ENCODE measurements at regions not wholly inside any gene's neighbourhood (a gene's known extent, or its start where the extent isn't known, plus 50 kb on each side); places are given as distances from the start of the nearest gene placed in this dataset.

DNA sequence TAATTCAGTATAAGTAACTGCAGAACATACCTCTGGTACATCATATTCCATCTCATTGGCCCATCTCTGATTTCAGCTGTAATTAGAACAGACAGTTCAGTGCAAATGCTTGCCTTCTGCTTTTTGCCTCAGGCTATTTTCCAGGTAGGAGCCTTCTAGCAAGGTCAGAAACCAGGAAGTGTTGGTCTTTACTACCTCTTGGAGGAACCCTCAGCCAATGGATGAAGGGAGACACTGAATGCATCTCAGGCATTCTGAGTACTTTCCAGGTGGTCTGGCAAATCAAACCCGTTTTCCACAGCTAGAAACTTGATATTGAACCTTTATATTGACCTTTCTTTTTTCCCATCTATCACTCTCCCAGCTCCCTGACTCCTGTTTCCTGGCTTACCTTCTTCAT lies 348.5 kb upstream of the SOX2 start:
- no peak for DNase-seq (ENCODE audit: low read depth in 2 of 2)
- H3K4me3 ChIP-seq (replicated peaks in 1 of 2; ENCODE audit: low read depth in 2 of 2, low read length in 2 of 2): no peak overlapping the region
- TF ChIP-seq, protein P1, sequence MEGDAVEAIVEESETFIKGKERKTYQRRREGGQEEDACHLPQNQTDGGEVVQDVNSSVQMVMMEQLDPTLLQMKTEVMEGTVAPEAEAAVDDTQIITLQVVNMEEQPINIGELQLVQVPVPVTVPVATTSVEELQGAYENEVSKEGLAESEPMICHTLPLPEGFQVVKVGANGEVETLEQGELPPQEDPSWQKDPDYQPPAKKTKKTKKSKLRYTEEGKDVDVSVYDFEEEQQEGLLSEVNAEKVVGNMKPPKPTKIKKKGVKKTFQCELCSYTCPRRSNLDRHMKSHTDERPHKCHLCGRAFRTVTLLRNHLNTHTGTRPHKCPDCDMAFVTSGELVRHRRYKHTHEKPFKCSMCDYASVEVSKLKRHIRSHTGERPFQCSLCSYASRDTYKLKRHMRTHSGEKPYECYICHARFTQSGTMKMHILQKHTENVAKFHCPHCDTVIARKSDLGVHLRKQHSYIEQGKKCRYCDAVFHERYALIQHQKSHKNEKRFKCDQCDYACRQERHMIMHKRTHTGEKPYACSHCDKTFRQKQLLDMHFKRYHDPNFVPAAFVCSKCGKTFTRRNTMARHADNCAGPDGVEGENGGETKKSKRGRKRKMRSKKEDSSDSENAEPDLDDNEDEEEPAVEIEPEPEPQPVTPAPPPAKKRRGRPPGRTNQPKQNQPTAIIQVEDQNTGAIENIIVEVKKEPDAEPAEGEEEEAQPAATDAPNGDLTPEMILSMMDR (IDR thresholded peaks at IDR 0.05; ENCODE audit: low read depth, low read length): no peak

DNA sequence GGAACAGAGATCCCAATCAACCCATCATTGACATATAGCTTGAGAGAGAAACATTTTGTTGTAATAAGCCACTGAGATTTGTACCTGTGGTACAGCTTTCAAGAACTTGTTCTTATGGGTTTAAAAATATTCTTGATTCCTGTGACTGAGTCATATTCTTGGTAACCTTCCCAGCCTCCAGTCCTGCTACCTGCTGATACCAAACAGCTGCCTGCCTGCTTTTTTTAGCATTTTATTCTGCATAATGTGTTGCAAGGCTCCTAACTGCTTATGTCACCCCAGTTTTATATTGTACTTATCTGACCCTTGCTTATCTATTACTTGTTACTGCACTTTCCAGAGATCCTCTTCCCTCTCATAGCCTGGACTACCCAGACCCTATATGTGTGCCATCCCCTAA lies 349.3 kb upstream of the SOX2 start:
- TF ChIP-seq, protein P1 (IDR thresholded peaks at IDR 0.05; ENCODE audit: low read depth, low read length): no peak
- no peak for DNase-seq (ENCODE audit: low read depth in 2 of 2)
- H3K4me3 ChIP-seq (replicated peaks in 1 of 2; ENCODE audit: low read depth in 2 of 2, low read length in 2 of 2): no peak overlapping the region

GRCh38 chr3:181358562-181358961 lies 353.2 kb upstream of the SOX2 start:
- no peak overlapping the region for H3K4me3 ChIP-seq (replicated peaks in 1 of 2; ENCODE audit: low read depth in 2 of 2, low read length in 2 of 2)
- DNase-seq (ENCODE audit: low read depth in 2 of 2): no peak
- TF ChIP-seq, protein P1 (IDR thresholded peaks at IDR 0.05; ENCODE audit: low read depth, low read length): no peak

- no peak overlapping the region for H3K4me3 ChIP-seq (replicated peaks in 1 of 2; ENCODE audit: low read depth in 2 of 2, low read length in 2 of 2)
- DNase-seq (ENCODE audit: low read depth in 2 of 2): no peak
- TF ChIP-seq, protein P1 (IDR thresholded peaks at IDR 0.05; ENCODE audit: low read depth, low read length): no peak
Observed at GRCh38 chr3:181358060-181358459, 353.7 kb upstream of the SOX2 start.

- TF ChIP-seq, protein P1 (IDR thresholded peaks at IDR 0.05; ENCODE audit: low read depth, low read length): no peak
- no peak for DNase-seq (ENCODE audit: low read depth in 2 of 2)
- H3K4me3 ChIP-seq (replicated peaks in 1 of 2; ENCODE audit: low read depth in 2 of 2, low read length in 2 of 2): no peak overlapping the region
Observed at GRCh38 chr3:181354140-181354539, 357.6 kb upstream of the SOX2 start.

DNA sequence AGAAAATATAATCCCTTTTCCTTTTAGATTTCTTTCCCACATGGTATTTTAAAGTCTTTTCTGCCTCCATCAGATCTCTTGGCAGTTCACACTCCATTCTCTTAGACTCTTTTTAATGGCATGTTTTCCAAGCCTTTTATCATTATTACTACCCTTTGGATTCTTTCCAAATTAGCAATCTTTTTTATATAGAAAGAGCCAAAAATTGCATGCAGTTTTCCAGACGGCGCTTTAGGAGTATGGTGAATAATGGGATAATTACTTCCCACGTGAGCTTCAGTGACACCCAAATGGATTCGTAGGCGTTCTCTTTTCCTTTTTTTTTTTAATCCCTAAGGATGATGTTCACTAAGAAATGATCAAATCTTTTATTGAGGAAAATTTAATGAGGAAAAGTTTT lies 354.8 kb upstream of the DNAJC19 start:
- no peak overlapping the region for H3K4me3 ChIP-seq (replicated peaks in 1 of 2; ENCODE audit: low read depth in 2 of 2, low read length in 2 of 2)
- DNase-seq (ENCODE audit: low read depth in 2 of 2): no peak
- TF ChIP-seq, protein P1 (IDR thresholded peaks at IDR 0.05; ENCODE audit: low read depth, low read length): no peak

DNA sequence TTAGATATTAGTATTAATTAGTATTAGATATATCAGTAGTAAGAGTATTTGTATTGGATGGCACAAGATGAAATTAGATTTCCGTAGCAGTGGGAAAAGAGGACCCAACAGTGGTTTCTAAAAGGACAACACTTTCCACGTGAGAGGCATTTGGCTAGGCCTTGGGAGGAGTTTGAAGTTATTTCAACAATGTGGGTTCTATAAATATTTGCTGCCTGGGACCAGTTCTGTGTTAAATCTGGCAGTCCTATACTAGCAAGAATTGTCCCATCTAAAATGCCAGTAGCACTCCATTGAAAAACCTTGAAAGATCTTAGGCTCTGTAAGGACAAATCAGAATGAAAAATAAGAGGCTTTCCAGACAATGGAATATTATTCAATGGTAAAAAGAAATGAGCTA lies 347.1 kb upstream of the DNAJC19 start:
- TF ChIP-seq, protein P1 (IDR thresholded peaks at IDR 0.05; ENCODE audit: low read depth, low read length): no peak
- DNase-seq (ENCODE audit: low read depth in 2 of 2): no peak
- H3K4me3 ChIP-seq (replicated peaks in 1 of 2; ENCODE audit: low read depth in 2 of 2, low read length in 2 of 2): no peak overlapping the region

Data from cardiac fibroblast (primary cell).